H9 (cell line): ENCODE measurements at regions not wholly inside any gene's neighbourhood (a gene's known extent, or its start where the extent isn't known, plus 50 kb on each side); places are given as distances from the start of the nearest gene placed in this dataset.

Experiments
- DNase-seq: peaks from one replicate; pipeline ENCODE4 v3.0.0-alpha.2; 2017
- H2AFZ ChIP-seq: one replicate; pipeline ENCODE4 v1.6.1; 2013; ENCODE audit warnings: mild to moderate bottlenecking, low read length, control low read depth, moderate library complexity
- H2AK5ac ChIP-seq: 2 replicates; pipeline ENCODE4 v1.6.1; 2013; ENCODE audit warnings: low read length, control low read depth, mixed read lengths; ENCODE audit not compliant: insufficient read length
- H2BK120ac ChIP-seq: one replicate; pipeline ENCODE4 v1.6.1; 2013; ENCODE audit warnings: low read depth, mild to moderate bottlenecking, low read length, control low read depth, inconsistent platforms; ENCODE audit not compliant: poor library complexity, severe bottlenecking
- H2BK12ac ChIP-seq: 2 replicates; pipeline ENCODE4 v1.6.1; 2013; ENCODE audit warnings: low read length, control low read depth, mixed read lengths, low read depth; ENCODE audit not compliant: insufficient read length
- H2BK15ac ChIP-seq: 2 replicates; pipeline ENCODE4 v1.6.1; 2013; ENCODE audit warnings: low read depth, low read length, control low read depth
- H2BK20ac ChIP-seq: one replicate; pipeline ENCODE4 v1.6.1; 2013; ENCODE audit warnings: low read depth, mild to moderate bottlenecking, low read length, control low read depth, inconsistent platforms; ENCODE audit not compliant: poor library complexity, severe bottlenecking
- H2BK5ac ChIP-seq: 2 replicates; pipeline ENCODE4 v1.6.1; 2013; ENCODE audit warnings: low read length, control low read depth, mixed read lengths; ENCODE audit not compliant: insufficient read length
- H3K14ac ChIP-seq: 2 replicates; pipeline ENCODE4 v1.6.1; 2013; ENCODE audit warnings: low read length, control low read depth; ENCODE audit not compliant: insufficient read depth
- H3K18ac ChIP-seq: 2 replicates; pipeline ENCODE4 v1.6.1; 2013; ENCODE audit warnings: low read depth, mild to moderate bottlenecking, mixed read lengths, low read length, control low read depth; ENCODE audit not compliant: insufficient read length
- H3K23ac ChIP-seq: 2 replicates; pipeline ENCODE4 v1.6.1; 2013; ENCODE audit warnings: low read length, control low read depth, mixed read lengths, low read depth; ENCODE audit not compliant: insufficient read length
- H3K23me2 ChIP-seq: 2 replicates; pipeline ENCODE4 v1.6.1; 2013; ENCODE audit warnings: low read depth, mild to moderate bottlenecking, mixed read lengths, low read length, control low read depth; ENCODE audit not compliant: insufficient read length, poor library complexity, severe bottlenecking
- H3K27ac ChIP-seq: 2 replicates; pipeline ENCODE4 v1.5.1; 2013; ENCODE audit warnings: low read length, control low read depth, mixed read lengths, low read depth; ENCODE audit not compliant: insufficient read length
- H3K27me3 ChIP-seq: 2 replicates; pipeline ENCODE4 v1.6.1; 2013; ENCODE audit warnings: low read length, control low read depth, inconsistent platforms; ENCODE audit not compliant: insufficient read depth
- H3K4ac ChIP-seq: 2 replicates; pipeline ENCODE4 v1.6.1; 2013; ENCODE audit warnings: low read depth, mild to moderate bottlenecking, control low read depth, inconsistent platforms, low read length, moderate library complexity
- H3K4me1 ChIP-seq: 2 replicates; pipeline ENCODE4 v1.6.1; 2013; ENCODE audit warnings: low read length, control low read depth, inconsistent platforms; ENCODE audit not compliant: insufficient read depth
- H3K4me2 ChIP-seq: 2 replicates; pipeline ENCODE4 v1.6.1; 2013; ENCODE audit warnings: low read length, control low read depth, mixed read lengths; ENCODE audit not compliant: insufficient read length, insufficient read depth
- H3K56ac ChIP-seq: 2 replicates; pipeline ENCODE4 v1.6.1; 2013; ENCODE audit warnings: low read depth, mild to moderate bottlenecking, mixed read lengths, low read length, control low read depth; ENCODE audit not compliant: insufficient read length
- H3K79me1 ChIP-seq: 2 replicates; pipeline ENCODE4 v1.6.1; 2013; ENCODE audit warnings: low read depth, mild to moderate bottlenecking, moderate library complexity, low read length, control low read depth, inconsistent platforms; ENCODE audit not compliant: insufficient read depth, poor library complexity, severe bottlenecking
- H3K79me2 ChIP-seq: 2 replicates; pipeline ENCODE4 v1.6.1; 2013; ENCODE audit warnings: low read length, control low read depth, inconsistent platforms; ENCODE audit not compliant: insufficient read depth
- H3K9ac ChIP-seq: 2 replicates; pipeline ENCODE4 v1.6.1; 2013; ENCODE audit warnings: low read length, control low read depth, mixed read lengths; ENCODE audit not compliant: insufficient read length; ENCODE audit errors: extremely low read depth
- H3K9me3 ChIP-seq: one replicate; pipeline ENCODE4 v1.6.1; 2013; ENCODE audit warnings: low read depth, low read length, inconsistent platforms; ENCODE audit not compliant: control insufficient read depth
- H3T11ph ChIP-seq: one replicate; pipeline ENCODE4 v1.6.1; 2013; ENCODE audit warnings: mild to moderate bottlenecking, low read length, control low read depth, inconsistent platforms
- H4K20me1 ChIP-seq: one replicate; pipeline ENCODE4 v1.6.1; 2013; ENCODE audit not compliant: control insufficient read depth, insufficient read length, insufficient read depth
- H4K5ac ChIP-seq: 2 replicates; pipeline ENCODE4 v1.6.1; 2013; ENCODE audit warnings: low read depth, mild to moderate bottlenecking, mixed read lengths, low read length, control low read depth; ENCODE audit not compliant: insufficient read length
- H4K8ac ChIP-seq: replicated peaks from 2 replicates; pipeline ENCODE4 v1.6.1; 2013; ENCODE audit warnings: low read length, control low read depth, mixed read lengths, low read depth; ENCODE audit not compliant: insufficient read length
- H4K91ac ChIP-seq: 2 replicates; pipeline ENCODE4 v1.6.1; 2013; ENCODE audit warnings: low read depth, mild to moderate bottlenecking, moderate library complexity, mixed read lengths, low read length, control low read depth; ENCODE audit not compliant: insufficient read length
- H3K27ac Mint-ChIP-seq, 3 experiments: 2 replicates in 2 of 3; 3 replicates in 1 of 3; pipeline ENCODE4 v1.8.0; 2020 to 2021; ENCODE audit warnings: mixed read lengths in 3 of 3, mild to moderate bottlenecking in 1 of 3, moderate library complexity in 1 of 3
- H3K27me3 Mint-ChIP-seq: 2 replicates; pipeline ENCODE4 v1.8.0; 2021; ENCODE audit warnings: low read depth, mild to moderate bottlenecking, moderate library complexity, mixed read lengths
- H3K36me3 Mint-ChIP-seq, 3 experiments: 2 replicates in 2 of 3; 3 replicates in 1 of 3; pipeline ENCODE4 v1.8.0; 2020 to 2021; ENCODE audit warnings: low read depth in 3 of 3, mixed read lengths in 3 of 3; ENCODE audit not compliant: insufficient read depth in 1 of 3
- H3K4me1 Mint-ChIP-seq, 2 experiments: 2 replicates each; pipeline ENCODE4 v1.8.0; 2020; ENCODE audit warnings: mixed read lengths in 2 of 2
- H3K4me3 Mint-ChIP-seq, 2 experiments: 2 replicates in 1 of 2; 3 replicates in 1 of 2; pipeline ENCODE4 v1.8.0; 2020 to 2021; ENCODE audit warnings: mild to moderate bottlenecking in 2 of 2, mixed read lengths in 2 of 2, moderate library complexity in 1 of 2
- H3K9me3 Mint-ChIP-seq, 2 experiments: 2 replicates in 1 of 2; 3 replicates in 1 of 2; pipeline ENCODE4 v1.8.0; 2020; ENCODE audit warnings: mild to moderate bottlenecking in 2 of 2, mixed read lengths in 2 of 2, moderate library complexity in 1 of 2
- CTCF ChIP-seq: fragments of 200-600 bp; sonication (generic); conservative IDR thresholded peaks from 3 replicates; pipeline ENCODE4 v1.8.0; 2021; ENCODE audit warnings: antibody characterized with exemption, mild to moderate bottlenecking
- WGBS: extraction: QIAGEN DNeasy Blood & Tissue Kit; methylation state at CpG from one replicate; pipeline ENCODE4 v1.1.7; 2013; ENCODE audit warnings: missing lambda C conversion rate, low lambda C conversion rate, mixed read lengths; ENCODE audit not compliant: insufficient read length; ENCODE audit errors: extremely low coverage; 5-methylcytosine and 5-hydroxymethylcytosine counted together

GRCh38 chr20:19078448-19079373 lies 133.7 kb upstream of the SLC24A3 start:
- no peaks in the 10 kb centered on the region for H3K23me2 ChIP-seq
- H4K8ac ChIP-seq, result no peak overlapping the region
- Mint-ChIP-seq H3K27me3 (peaks cover 2% of the 10 kb centered on the region; the same call in 1 of the 2 replicates), H3K4me3 (no peak overlapping the region), H3K4me1 (peaks cover 11 to 14% of the 10 kb centered on the region in 2 experiments), H3K27ac (no peak overlapping the region), H3K36me3 (peaks cover 0 to 17% (median 4%) of the 10 kb centered on the region in 3 experiments; a peak in 4 of 7 replicates), H3K9me3 (peaks cover 7 to 17% of the 10 kb centered on the region in 2 experiments; a peak in 4 of 5 replicates)
- H3K4me2 ChIP-seq, result no peak overlapping the region
- no peak overlapping the region for H3K23ac ChIP-seq
- H2BK12ac ChIP-seq, result no peak overlapping the region
- no peak overlapping the region for H3K18ac ChIP-seq
- H3K9ac ChIP-seq, result no peak overlapping the region
- no peak overlapping the region for H2BK5ac ChIP-seq
- no peak overlapping the region for H2AK5ac ChIP-seq
- no peaks in the 10 kb centered on the region for H3K9me3 ChIP-seq
- H2BK20ac ChIP-seq, result no peak overlapping the region
- WGBS, result no CpG with 5 or more reads among the region's 7 CpGs
- H3K79me2 ChIP-seq, result no peaks in the 10 kb centered on the region
- no peak overlapping the region for H4K91ac ChIP-seq
- no peaks in the 10 kb centered on the region for H3K27me3 ChIP-seq
- DNase-seq, result no peak
- no peak overlapping the region for H2BK120ac ChIP-seq
- H4K20me1 ChIP-seq, result no peaks in the 10 kb centered on the region
- no peak overlapping the region for H3K56ac ChIP-seq
- H3K14ac ChIP-seq, result no peak overlapping the region
- no peak overlapping the region for H3T11ph ChIP-seq
- no peak overlapping the region for H2BK15ac ChIP-seq
- no peak overlapping the region for H3K4ac ChIP-seq
- H3K4me1 ChIP-seq, result no peaks in the 10 kb centered on the region; the same call in 1 of the 2 replicates
- no peak overlapping the region for H4K5ac ChIP-seq
- no peak for TF ChIP-seq CTCF
- H2AFZ ChIP-seq, result no peak overlapping the region
- H3K27ac ChIP-seq, result no peak overlapping the region
- H3K79me1 ChIP-seq, result no peaks in the 10 kb centered on the region
